OCI-LY7 (cell line): ENCODE measurements at regions not wholly inside any gene's neighbourhood (a gene's known extent, or its start where the extent isn't known, plus 50 kb on each side); places are given as distances from the start of the nearest gene placed in this dataset.
A peak's percentile ranks its signal among the peaks of the same experiment; 100 is the strongest.
"Not testable (repeated sequence)": the region's sequence is repeated elsewhere in the genome, so short reads cannot be mapped to it uniquely, and the experiment has no call there.

Experiments
- BruUV-seq: library from RNA; stranded (reverse); fragments of 400-500 nt; replicated peaks from 2 replicates; lab custom pipeline; 2021; lab: Mats Ljungman, UMichigan
- CTCF ChIA-PET: fragments of 300-600 bp; sonication (Branson Sonifier 250); formaldehyde crosslinking; loops from one replicate; lab custom pipeline; 2022; ENCODE audit warnings: antibody characterized with exemption; ENCODE audit not compliant: unreplicated experiment; lab: Charles Lee
- POLR2A ChIA-PET: fragments of 300-600 bp; sonication (Branson Sonifier 250); formaldehyde crosslinking; loops from one replicate; lab custom pipeline; 2022; ENCODE audit warnings: antibody characterized with exemption; lab: Charles Lee
- DNase-seq: peaks from one replicate; pipeline ENCODE4 v3.0.0-alpha.2; 2015; ENCODE audit warnings: low spot score
- H2AFZ ChIP-seq: fragments of 200-600 bp; sonication (generic), shearing (Covaris generic); 2 replicates; pipeline ENCODE4 v1.6.1; 2014; ENCODE audit warnings: mild to moderate bottlenecking, antibody characterized with exemption, low read length, moderate library complexity
- H3K27ac ChIP-seq: fragments of 200-600 bp; sonication (generic); 2 replicates; pipeline ENCODE4 v1.5.1; 2014; ENCODE audit warnings: mixed run types, low read depth, mild to moderate bottlenecking, moderate library complexity, low read length, inconsistent platforms; ENCODE audit not compliant: poor library complexity, severe bottlenecking
- H3K36me3 ChIP-seq: fragments of 200-600 bp; sonication (generic); 2 replicates; pipeline ENCODE4 v1.6.1; 2014; ENCODE audit warnings: mild to moderate bottlenecking, antibody characterized with exemption, low read length, moderate library complexity, mixed read lengths; ENCODE audit not compliant: insufficient read depth
- H3K4me1 ChIP-seq: fragments of 200-600 bp; sonication (generic); 2 replicates; pipeline ENCODE4 v1.5.1; 2014; ENCODE audit warnings: mild to moderate bottlenecking, low read length; ENCODE audit not compliant: insufficient read depth, poor library complexity, severe bottlenecking
- H3K4me2 ChIP-seq: fragments of 200-600 bp; sonication (generic); 2 replicates; pipeline ENCODE4 v1.6.1; 2014; ENCODE audit warnings: mild to moderate bottlenecking, low read length
- H3K4me3 ChIP-seq: fragments of 200-600 bp; sonication (generic); 2 replicates; pipeline ENCODE4 v1.5.1; 2014; ENCODE audit warnings: mild to moderate bottlenecking, low read depth, low read length; ENCODE audit not compliant: poor library complexity, severe bottlenecking
- H3K79me2 ChIP-seq: fragments of 200-600 bp; sonication (generic); 2 replicates; pipeline ENCODE4 v1.6.1; 2016; ENCODE audit warnings: low read depth, mild to moderate bottlenecking, low read length, moderate library complexity, mixed read lengths; ENCODE audit not compliant: insufficient read depth
- H3K9me2 ChIP-seq: fragments of 200-600 bp; sonication (generic); 2 replicates; pipeline ENCODE4 v1.6.1; 2016; ENCODE audit warnings: mild to moderate bottlenecking, low read length, mixed read lengths; ENCODE audit not compliant: insufficient read depth
- H3K9me3 ChIP-seq: fragments of 200-600 bp; sonication (generic); 2 replicates; pipeline ENCODE4 v1.6.1; 2014; ENCODE audit warnings: mild to moderate bottlenecking, mixed run types, low read length, mixed read lengths
- H4K20me1 ChIP-seq: fragments of 200-600 bp; sonication (generic); 2 replicates; pipeline ENCODE4 v1.6.1; 2014; ENCODE audit warnings: mild to moderate bottlenecking, antibody characterized with exemption, low read length, moderate library complexity, mixed read lengths; ENCODE audit not compliant: insufficient read depth
- EZH2phosphoT487 ChIP-seq: fragments of 200-600 bp; sonication (generic); IDR thresholded peaks from 2 replicates; pipeline ENCODE4 v1.6.1; 2018; ENCODE audit warnings: low read depth, borderline replicate concordance, mild to moderate bottlenecking, mixed run types, antibody characterized with exemption, low read length, moderate library complexity, mixed read lengths
- intact Hi-C: fragments of 100-400 bp; cut with micrococcal nuclease; formaldehyde crosslinking; loops from one replicate; pipeline ENCODE4 v1.10.0; 2022; ENCODE audit not compliant: unreplicated experiment
- TF ChIP-seq, protein P1 (sequence below): fragments of 200-600 bp; sonication (generic); conservative IDR thresholded peaks from 2 replicates; pipeline ENCODE4 v1.5.1; 2014; ENCODE audit warnings: mild to moderate bottlenecking, antibody characterized with exemption, low read length, moderate library complexity, mixed read lengths

DNA sequence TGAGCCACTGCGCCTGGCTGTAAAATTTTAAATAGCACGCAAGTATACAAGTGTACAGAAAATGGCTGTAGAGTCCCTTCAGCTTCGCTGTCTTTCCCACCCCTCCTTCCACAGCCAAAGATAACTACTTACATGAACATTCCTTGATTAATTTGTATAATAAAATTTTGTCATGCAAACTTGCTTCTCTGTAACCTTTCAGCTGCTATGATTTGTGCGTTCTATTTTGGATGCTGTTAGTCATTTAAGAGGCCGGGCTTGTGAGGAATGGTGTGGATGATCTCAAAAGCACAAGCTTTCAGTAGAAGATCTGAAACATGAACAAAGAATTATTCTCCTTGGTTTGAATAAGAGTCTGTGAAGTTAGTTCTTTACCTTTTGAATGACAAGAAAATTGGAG is 115.0 kb upstream of the TLE1 start:
- no peak overlapping the region for H3K4me2 ChIP-seq
- no peaks in the 10 kb centered on the region for H3K79me2 ChIP-seq
- BruUV-seq: no TSS peak
- intact Hi-C loops: no loop called here
- no peaks in the 10 kb centered on the region for H4K20me1 ChIP-seq
- H3K9me2 ChIP-seq: no peaks in the 10 kb centered on the region
- no peak for DNase-seq
- POLR2A ChIA-PET: interaction anchor here (0.6 kb wide), 1 partner anchor 50 kb away, joined by 3 read pairs; no protein-coding TSS in a partner anchor
- CTCF ChIA-PET: no interaction called here
- no peak for TF ChIP-seq EZH2phosphoT487
- TF ChIP-seq, protein P1, sequence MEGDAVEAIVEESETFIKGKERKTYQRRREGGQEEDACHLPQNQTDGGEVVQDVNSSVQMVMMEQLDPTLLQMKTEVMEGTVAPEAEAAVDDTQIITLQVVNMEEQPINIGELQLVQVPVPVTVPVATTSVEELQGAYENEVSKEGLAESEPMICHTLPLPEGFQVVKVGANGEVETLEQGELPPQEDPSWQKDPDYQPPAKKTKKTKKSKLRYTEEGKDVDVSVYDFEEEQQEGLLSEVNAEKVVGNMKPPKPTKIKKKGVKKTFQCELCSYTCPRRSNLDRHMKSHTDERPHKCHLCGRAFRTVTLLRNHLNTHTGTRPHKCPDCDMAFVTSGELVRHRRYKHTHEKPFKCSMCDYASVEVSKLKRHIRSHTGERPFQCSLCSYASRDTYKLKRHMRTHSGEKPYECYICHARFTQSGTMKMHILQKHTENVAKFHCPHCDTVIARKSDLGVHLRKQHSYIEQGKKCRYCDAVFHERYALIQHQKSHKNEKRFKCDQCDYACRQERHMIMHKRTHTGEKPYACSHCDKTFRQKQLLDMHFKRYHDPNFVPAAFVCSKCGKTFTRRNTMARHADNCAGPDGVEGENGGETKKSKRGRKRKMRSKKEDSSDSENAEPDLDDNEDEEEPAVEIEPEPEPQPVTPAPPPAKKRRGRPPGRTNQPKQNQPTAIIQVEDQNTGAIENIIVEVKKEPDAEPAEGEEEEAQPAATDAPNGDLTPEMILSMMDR: no peak
- H3K36me3 ChIP-seq: no peaks in the 10 kb centered on the region
- H3K4me1 ChIP-seq: no peaks in the 10 kb centered on the region
- H3K9me3 ChIP-seq: no peaks in the 10 kb centered on the region
- no peak overlapping the region for H3K27ac ChIP-seq
- no peak overlapping the region for H3K4me3 ChIP-seq
- no peak overlapping the region for H2AFZ ChIP-seq

DNA sequence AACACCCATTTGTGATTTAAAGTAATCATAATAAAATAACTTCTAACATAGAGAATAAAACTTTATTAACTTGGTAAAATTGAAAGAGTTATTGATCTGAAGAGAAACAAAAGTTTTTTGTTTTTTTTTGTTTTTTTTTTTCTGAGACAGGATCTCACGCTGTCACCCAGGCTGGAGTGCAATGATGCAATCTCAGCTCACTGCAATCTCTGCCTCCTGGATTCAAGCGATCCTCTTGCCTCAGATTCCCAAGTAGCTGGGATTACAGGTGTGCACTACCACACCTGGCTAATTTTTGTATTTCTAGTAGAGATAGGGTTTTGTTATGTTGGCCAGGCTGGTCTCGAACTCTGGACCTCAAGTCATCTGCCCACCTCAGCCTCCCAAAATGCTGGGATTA is 116.5 kb upstream of the SPATA31D4 start:
- H3K79me2 ChIP-seq, H3K36me3 ChIP-seq, BruUV-seq, POLR2A ChIA-PET, H3K27ac ChIP-seq, H2AFZ ChIP-seq, CTCF ChIA-PET, H3K9me3 ChIP-seq, DNase-seq, H3K4me3 ChIP-seq, H4K20me1 ChIP-seq, intact Hi-C loops, H3K4me2 ChIP-seq, H3K9me2 ChIP-seq: not testable (repeated sequence)
- peaks cover 18% of the 10 kb centered on the region for H3K4me1 ChIP-seq

DNA sequence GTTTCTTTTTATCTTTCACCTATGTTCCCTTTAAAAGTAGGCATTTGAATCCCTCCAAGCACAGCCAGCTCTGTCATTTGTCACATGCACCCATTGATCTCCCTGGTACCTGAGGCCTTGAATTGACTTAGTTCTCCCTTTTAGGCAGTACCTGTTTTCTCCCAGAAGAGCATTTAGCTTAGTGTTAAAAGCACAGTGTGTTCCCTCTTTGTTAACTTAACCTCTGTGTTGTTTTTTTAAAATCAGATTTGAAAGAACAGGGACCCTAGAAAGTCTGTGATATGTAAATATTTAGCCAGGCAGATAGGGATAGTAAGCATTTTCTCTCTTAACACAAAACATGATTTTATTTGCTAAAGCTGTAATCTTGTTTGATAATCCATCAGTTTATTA is 113.8 kb upstream of the SPATA31D4 start:
- CTCF ChIA-PET: no interaction called here
- Histone ChIP-seq H3K4me1 (peaks cover 18% of the 10 kb centered on the region), H3K27ac (peak overlapping the region; percentile 16), H4K20me1 (no peaks in the 10 kb centered on the region), H3K9me2 (no peaks in the 10 kb centered on the region), H3K4me3 (no peak overlapping the region), H3K9me3 (no peaks in the 10 kb centered on the region), H3K79me2 (no peaks in the 10 kb centered on the region), H2AFZ (no peak overlapping the region), H3K36me3 (no peaks in the 10 kb centered on the region), H3K4me2 (peak overlapping the region; percentile 47)
- no TSS peak for BruUV-seq
- intact Hi-C loops: no loop called here
- DNase-seq: no peak
- POLR2A ChIA-PET: no interaction called here
- TF ChIP-seq, protein P1: no peak
- TF ChIP-seq EZH2phosphoT487: no peak
